IPS DF 19.7 (cell line): ENCODE measurements at regions not wholly inside any gene's neighbourhood (a gene's known extent, or its start where the extent isn't known, plus 50 kb on each side); places are given as distances from the start of the nearest gene placed in this dataset.

ENCODE experiments used
- DNase-seq: peaks from one replicate; pipeline ENCODE4 v3.0.0-alpha.2; 2013; ENCODE audit warnings: low read depth, low spot score

- no peak for DNase-seq
These were observed 140.8 kb upstream of the NFE2L3 start for GRCh38 chr7:26011039-26011696.

- DNase-seq = no peak
These were observed 138.4 kb upstream of the NFE2L3 start for GRCh38 chr7:26013551-26014083.

GRCh38 chr7:26022982-26023381, 129.0 kb upstream of the NFE2L3 start:
- no peak for DNase-seq

GRCh38 chr7:26029911-26030310, 122.1 kb upstream of the NFE2L3 start:
- no peak for DNase-seq

GRCh38 chr7:26034391-26034790, 117.6 kb upstream of the NFE2L3 start:
- DNase-seq = no peak

- no peak for DNase-seq
These were observed 116.4 kb upstream of the NFE2L3 start for GRCh38 chr7:26035552-26035951.

- no peak for DNase-seq
These were observed 115.9 kb upstream of the NFE2L3 start for GRCh38 chr7:26036092-26036491.

GRCh38 chr7:26038201-26038990, 113.6 kb upstream of the NFE2L3 start:
- no peak for DNase-seq

GRCh38 chr7:26040085-26040484, 111.9 kb upstream of the NFE2L3 start:
- DNase-seq = no peak

GRCh38 chr7:26042237-26042636, 109.8 kb upstream of the NFE2L3 start:
- no peak for DNase-seq

GRCh38 chr7:26043801-26044200, 108.2 kb upstream of the NFE2L3 start:
- DNase-seq = no peak

- DNase-seq = no peak
These were observed 107.7 kb upstream of the NFE2L3 start for GRCh38 chr7:26044320-26044719.

- DNase-seq = no peak
These were observed 105.8 kb upstream of the NFE2L3 start for GRCh38 chr7:26046150-26046549.

GRCh38 chr7:26046878-26047277, 105.1 kb upstream of the NFE2L3 start:
- DNase-seq = no peak

GRCh38 chr7:26048663-26049062, 103.3 kb upstream of the NFE2L3 start:
- no peak for DNase-seq

GRCh38 chr7:26049081-26049480, 102.9 kb upstream of the NFE2L3 start:
- DNase-seq = no peak

- DNase-seq = no peak
These were observed 101.0 kb upstream of the NFE2L3 start for GRCh38 chr7:26051021-26051420.

GRCh38 chr7:26052706-26053105, 99.3 kb upstream of the NFE2L3 start:
- no peak for DNase-seq

GRCh38 chr7:26054386-26054785, 97.6 kb upstream of the NFE2L3 start:
- no peak for DNase-seq

GRCh38 chr7:26055241-26055640, 96.8 kb upstream of the NFE2L3 start:
- no peak for DNase-seq

GRCh38 chr7:26060733-26061677, 91.0 kb upstream of the NFE2L3 start:
- DNase-seq = no peak
